Activated CD4-positive, alpha-beta T cell treated with anti-CD3 and anti-CD28 coated beads, Interleukin-2, amount 10 ng/mL, durations not matched to agents 24 days and 14 days (primary cell): ENCODE measurements at regions not wholly inside any gene's neighbourhood (a gene's known extent, or its start where the extent isn't known, plus 50 kb on each side); places are given as distances from the start of the nearest gene placed in this dataset.
"Not testable (repeated sequence)": the region's sequence is repeated elsewhere in the genome, so short reads cannot be mapped to it uniquely, and the experiment has no call there.

ENCODE experiments used
- DNase-seq: peaks from one replicate; pipeline ENCODE4 v3.0.0; 2022
- H3K27ac Mint-ChIP-seq: one replicate; pipeline ENCODE4 v1.8.0; 2022; ENCODE audit warnings: mild to moderate bottlenecking, mixed read lengths
- H3K27me3 Mint-ChIP-seq: one replicate; pipeline ENCODE4 v1.8.0; 2022; ENCODE audit warnings: mixed read lengths
- H3K36me3 Mint-ChIP-seq: one replicate; pipeline ENCODE4 v1.8.0; 2022; ENCODE audit warnings: low read depth, mild to moderate bottlenecking, mixed read lengths
- H3K4me1 Mint-ChIP-seq: one replicate; pipeline ENCODE4 v1.8.0; 2021; ENCODE audit warnings: mixed read lengths
- H3K4me3 Mint-ChIP-seq: one replicate; pipeline ENCODE4 v1.8.0; 2022; ENCODE audit warnings: mild to moderate bottlenecking, moderate library complexity, mixed read lengths
- H3K9me3 Mint-ChIP-seq: one replicate; pipeline ENCODE4 v1.8.0; 2021; ENCODE audit warnings: mixed read lengths
- intact Hi-C: fragments of 100-400 bp; cut with micrococcal nuclease; formaldehyde crosslinking; loops from one replicate; pipeline ENCODE4 v1.15.1; 2023

DNA sequence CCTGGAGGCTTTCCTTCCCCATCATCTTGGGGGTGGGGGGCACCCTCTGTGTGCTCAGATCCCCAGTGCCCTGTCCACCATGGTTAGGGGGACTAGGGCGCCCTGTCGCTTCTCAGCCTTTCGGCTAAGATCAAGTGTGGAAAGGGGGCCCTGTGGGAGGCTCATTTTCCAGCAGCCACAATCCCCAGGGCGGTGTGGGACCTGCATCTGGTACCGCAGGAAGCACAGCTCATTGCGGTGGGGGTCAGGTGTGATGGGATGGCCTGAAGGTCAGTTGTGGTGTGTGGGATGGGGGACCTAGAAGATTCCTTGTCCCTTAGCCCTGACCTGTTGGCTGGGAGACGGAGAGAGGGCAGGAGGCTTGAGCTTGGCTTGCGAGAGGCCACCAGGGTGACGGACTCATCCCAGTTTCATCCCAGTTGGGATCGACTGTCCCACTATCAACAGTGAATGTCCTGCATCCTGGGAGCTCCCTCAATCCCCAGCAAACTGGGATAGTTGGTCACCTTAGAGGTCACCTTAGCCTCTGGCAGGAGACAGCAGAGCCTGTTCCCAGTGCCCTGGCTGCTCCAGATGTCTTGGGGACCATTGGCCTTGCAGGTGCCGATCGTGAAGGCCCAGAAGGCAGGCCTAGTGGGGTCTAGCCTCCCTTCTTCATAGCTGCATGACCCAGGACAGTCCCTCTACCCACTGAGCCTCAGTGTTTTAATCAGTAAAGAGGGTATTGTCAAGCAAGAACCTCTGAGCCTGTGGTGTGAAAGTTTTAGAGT lies 64.5 kb upstream of the PMEPA1 start:
- no peak overlapping the region for H3K27ac Mint-ChIP-seq
- intact Hi-C loops: loop anchor here (10.0 kb wide), 1 partner anchor 1379 kb away; the partner anchor contains the start of genes AURKA and CSTF1

DNA sequence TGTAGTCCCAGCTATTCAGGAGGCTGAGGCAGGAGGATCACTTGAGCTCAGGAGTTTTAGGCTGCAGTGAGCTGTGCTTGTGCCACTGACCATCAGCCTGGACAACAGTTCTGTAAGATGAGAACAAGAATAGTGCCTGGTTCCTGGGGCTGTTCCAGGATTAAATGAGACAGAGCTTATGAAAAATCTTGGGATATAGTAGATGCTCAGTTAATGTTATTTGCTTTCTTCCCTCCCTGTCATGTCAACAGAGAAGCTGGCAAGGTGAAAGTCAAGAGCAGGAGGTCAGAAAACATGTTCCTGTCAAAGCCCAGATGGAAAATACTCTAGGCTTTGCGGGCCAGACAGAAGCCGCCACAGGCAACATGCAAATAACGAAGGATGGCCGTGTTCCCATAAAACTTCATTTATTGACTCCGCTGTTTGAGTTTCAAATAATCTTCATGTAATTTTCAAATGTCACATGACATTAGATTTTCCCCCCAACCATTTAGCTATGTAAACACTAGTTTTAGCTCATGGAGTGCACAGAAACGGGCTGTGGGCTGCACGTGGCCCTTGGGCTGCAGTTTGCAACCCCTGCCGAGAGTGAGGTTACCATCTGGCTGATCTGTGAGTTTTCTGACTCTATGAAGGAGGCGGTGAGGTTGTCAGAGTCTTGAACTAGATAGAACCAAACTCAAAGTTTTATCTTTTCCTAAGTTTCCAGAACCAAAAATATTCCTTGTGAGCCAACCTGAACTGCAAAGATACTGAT lies 63.4 kb upstream of the PMEPA1 start:
- H3K9me3 Mint-ChIP-seq: no peaks in the 10 kb centered on the region
- peaks cover 2% of the 10 kb centered on the region for H3K4me1 Mint-ChIP-seq
- no peak overlapping the region for H3K4me3 Mint-ChIP-seq
- peaks cover 14% of the 10 kb centered on the region for H3K27me3 Mint-ChIP-seq
- DNase-seq: no peak
- intact Hi-C loops: loop anchor here (10.0 kb wide), 1 partner anchor 1378 kb away; the partner anchor contains the start of genes AURKA and CSTF1
- H3K27ac Mint-ChIP-seq: no peak overlapping the region
- H3K36me3 Mint-ChIP-seq: no peaks in the 10 kb centered on the region

More for the DNA sequence above, 64.5 kb upstream of the PMEPA1 start:
- no peak overlapping the region for H3K4me3 Mint-ChIP-seq
- H3K36me3 Mint-ChIP-seq: no peaks in the 10 kb centered on the region
- peaks cover 11% of the 10 kb centered on the region for H3K27me3 Mint-ChIP-seq
- H3K9me3 Mint-ChIP-seq: no peaks in the 10 kb centered on the region
- H3K4me1 Mint-ChIP-seq: peaks cover 2% of the 10 kb centered on the region
- no peak for DNase-seq

DNA sequence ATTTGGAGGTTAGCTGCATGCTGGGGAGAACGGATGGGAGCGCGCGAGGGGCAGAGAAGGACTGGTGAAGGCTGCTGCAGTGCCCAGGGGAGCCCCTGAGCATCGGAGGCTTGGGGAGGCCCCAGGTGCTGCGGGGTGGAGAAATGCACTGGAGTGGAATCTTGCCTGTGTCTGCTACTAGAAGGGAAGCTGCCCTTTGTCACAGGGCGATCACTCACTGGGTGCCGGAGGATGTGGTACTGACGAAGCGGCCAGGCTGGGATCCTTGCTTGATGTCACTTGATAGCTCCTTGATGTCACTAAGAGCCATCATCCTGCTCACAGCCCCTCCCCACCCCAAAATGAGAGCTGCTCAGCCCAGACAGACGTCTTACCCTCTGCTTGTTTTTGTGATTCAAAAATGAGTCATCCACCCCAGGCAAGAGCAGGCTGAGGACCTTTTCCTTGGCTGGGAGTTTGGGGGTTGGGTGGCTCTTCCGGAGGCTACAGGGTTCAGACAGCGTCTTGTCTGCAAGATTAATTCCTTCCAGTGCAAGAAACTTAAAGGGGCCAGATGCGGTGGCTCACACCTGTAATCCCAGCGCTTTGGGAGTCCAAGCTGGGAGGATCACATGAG lies 62.6 kb upstream of the PMEPA1 start:
- H3K4me3 Mint-ChIP-seq: no peak overlapping the region
- no peaks in the 10 kb centered on the region for H3K9me3 Mint-ChIP-seq
- DNase-seq: peak; percentile 70
- peaks cover 2% of the 10 kb centered on the region for H3K4me1 Mint-ChIP-seq
- H3K27ac Mint-ChIP-seq: no peak overlapping the region
- intact Hi-C loops: loop anchor here (10.0 kb wide), 1 partner anchor 1378 kb away; the partner anchor contains the start of genes AURKA and CSTF1
- peaks cover 16% of the 10 kb centered on the region for H3K27me3 Mint-ChIP-seq
- no peaks in the 10 kb centered on the region for H3K36me3 Mint-ChIP-seq

DNA sequence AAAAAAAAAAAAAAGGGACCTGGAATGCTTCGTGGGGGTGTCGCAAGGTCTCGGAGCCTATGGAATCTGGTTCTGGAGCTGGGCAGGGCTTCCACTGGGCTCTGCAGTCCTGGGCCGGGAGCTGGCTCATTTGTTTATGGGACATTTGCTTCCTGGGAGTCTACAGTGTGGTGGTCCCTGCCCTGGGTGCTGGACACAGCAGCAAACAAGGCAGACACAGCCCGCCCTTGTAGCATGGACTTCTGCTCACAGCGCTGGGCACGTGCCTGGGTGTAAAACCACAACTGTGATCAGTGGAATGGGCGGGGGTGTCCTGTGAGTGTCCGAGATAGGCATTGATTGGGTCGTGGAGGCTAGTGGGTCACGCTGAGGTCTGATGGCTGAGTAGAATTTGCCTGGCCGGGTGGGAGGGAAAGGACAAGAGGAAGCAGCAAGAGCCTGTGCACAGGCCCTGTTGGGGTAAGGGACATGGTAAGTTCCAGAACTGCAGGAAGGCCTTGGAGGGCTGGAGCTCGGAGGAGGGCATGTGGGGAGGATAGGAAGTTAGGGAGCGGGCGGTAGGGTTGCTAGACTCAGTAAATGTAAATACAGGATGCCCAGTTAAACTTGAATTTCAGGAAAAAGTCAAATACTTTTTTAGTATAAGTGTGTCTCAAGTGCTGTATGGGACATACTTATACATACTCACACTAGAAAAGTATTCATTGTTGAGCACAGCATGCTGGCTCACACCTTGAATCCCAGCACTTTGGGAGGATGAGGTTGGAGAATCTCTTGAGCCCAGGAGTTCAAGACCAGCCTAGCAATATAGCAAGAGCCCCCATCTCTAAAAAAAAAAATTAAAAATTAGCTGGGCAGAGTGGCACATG lies 61.3 kb upstream of the PMEPA1 start:
- no peaks in the 10 kb centered on the region for H3K9me3 Mint-ChIP-seq
- intact Hi-C loops: loop anchor here (10.0 kb wide), 1 partner anchor 1376 kb away; the partner anchor contains the start of genes AURKA and CSTF1
- no peaks in the 10 kb centered on the region for H3K36me3 Mint-ChIP-seq
- DNase-seq: no peak
- H3K4me3 Mint-ChIP-seq: no peak overlapping the region
- H3K4me1 Mint-ChIP-seq: peaks cover 2% of the 10 kb centered on the region
- H3K27me3 Mint-ChIP-seq: peaks cover 14% of the 10 kb centered on the region
- no peak overlapping the region for H3K27ac Mint-ChIP-seq

DNA sequence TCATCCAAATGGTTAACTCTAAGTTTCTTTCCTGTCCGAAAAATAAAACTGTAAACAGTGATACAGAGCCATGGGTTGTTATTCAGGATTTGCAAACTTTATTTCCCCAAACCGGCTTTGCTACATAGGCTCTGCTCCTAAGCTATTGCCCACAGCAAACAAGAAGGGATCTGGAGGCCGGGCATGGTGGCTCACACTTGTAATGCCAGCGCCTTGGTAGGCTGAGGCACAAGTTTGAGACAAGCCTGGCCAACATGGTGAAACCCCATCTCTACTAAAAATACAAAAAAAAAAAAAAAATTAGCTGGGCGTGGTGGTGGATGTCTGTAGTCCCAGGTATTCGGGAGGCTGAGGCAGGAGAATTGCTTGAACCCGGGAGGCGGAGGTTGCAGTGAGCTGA lies 60.6 kb upstream of the PMEPA1 start:
- not testable (repeated sequence) for H3K9me3 Mint-ChIP-seq, H3K4me3 Mint-ChIP-seq, DNase-seq, H3K27ac Mint-ChIP-seq, H3K36me3 Mint-ChIP-seq, H3K4me1 Mint-ChIP-seq
- H3K27me3 Mint-ChIP-seq: peaks cover 12% of the 10 kb centered on the region
- intact Hi-C loops: loop anchor here (10.0 kb wide), 1 partner anchor 1376 kb away; the partner anchor contains the start of genes AURKA and CSTF1

DNA sequence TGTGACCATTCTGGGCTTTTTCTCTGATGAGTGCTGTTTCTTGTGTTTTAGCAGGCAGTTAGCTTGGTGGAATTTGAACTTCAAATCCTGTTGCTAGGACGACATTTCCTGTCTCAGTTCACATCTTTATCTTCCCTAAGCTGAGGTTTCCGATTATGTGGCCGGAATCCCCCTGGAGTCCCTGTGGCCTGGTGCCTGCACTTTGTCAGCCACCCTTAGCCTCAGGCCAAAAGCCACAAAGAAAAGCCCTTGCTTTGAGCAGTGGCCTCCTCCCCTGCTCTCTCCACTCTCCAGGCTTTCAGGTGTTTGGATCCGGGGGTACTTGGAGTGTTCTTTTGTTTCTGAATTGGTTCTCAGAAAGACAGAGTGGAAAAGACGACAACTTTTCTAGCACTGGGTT lies 59.9 kb upstream of the PMEPA1 start:
- intact Hi-C loops: loop anchor here (10.0 kb wide), 1 partner anchor 1375 kb away; the partner anchor contains the start of genes AURKA and CSTF1
- no peak for DNase-seq
- Mint-ChIP-seq H3K4me3 (no peak overlapping the region), H3K27me3 (peaks cover 10% of the 10 kb centered on the region), H3K4me1 (peaks cover 2% of the 10 kb centered on the region), H3K9me3 (no peaks in the 10 kb centered on the region), H3K36me3 (no peaks in the 10 kb centered on the region), H3K27ac (no peak overlapping the region)

DNA sequence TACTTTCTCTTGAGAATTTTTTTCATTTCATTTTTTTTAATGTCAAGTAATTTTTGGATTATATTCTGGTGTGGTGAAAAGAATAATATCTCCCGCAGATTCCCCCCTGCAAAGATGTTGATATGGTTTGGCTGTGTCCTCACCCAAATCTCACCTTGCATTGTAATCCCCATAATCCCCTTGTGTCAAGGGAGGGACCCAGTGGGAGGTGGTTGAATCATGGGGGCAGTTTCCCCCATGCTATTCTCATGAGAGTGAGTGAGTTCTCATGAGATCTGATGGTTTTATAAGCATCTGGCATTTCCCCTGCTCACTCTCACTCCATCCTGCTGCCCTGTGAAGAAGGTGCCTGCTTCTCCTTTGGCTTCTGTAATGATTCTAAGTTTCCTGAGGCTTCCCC lies 58.7 kb upstream of the PMEPA1 start:
- peaks cover 2% of the 10 kb centered on the region for H3K4me1 Mint-ChIP-seq
- DNase-seq: no peak
- H3K27ac Mint-ChIP-seq: no peak overlapping the region
- intact Hi-C loops: no loop called here
- H3K9me3 Mint-ChIP-seq: no peaks in the 10 kb centered on the region
- no peaks in the 10 kb centered on the region for H3K36me3 Mint-ChIP-seq
- no peak overlapping the region for H3K4me3 Mint-ChIP-seq
- H3K27me3 Mint-ChIP-seq: peaks cover 13% of the 10 kb centered on the region

DNA sequence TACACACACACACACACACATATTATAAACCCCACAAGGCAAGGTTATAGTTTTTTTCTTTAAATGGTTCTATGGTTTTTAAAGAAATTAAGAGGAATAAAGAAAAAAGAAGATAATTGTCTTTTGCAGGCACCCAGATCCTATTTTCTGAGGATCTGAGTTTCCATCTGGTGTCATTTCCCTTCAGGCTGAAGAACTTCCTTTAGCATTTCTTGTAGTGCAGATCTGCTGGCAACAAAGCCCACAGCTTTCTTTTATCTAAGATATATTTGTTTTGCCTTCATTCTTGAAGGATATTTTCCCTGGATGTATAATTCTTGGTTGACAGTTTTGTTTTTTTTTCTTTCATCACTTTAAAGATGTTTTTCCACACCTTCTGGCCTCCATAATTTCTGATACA lies 57.6 kb upstream of the PMEPA1 start:
- no peaks in the 10 kb centered on the region for H3K4me1 Mint-ChIP-seq

DNA sequence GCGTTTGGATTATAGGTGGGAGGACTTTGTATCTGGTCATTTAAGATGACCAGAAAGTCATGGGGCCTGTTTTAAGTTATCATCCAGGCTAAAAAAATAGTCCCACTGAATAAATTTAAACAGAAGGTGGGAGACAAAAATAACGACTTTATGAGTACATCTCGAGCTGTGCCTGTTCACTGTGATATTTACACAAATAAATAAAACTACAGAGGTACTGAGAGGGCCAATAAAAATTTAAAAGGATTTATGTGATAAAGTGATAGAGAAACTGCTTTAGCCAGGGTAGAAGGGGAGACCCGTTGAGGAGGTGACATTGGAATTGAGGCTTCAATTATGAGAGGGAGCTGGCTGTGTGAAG lies 53.4 kb upstream of the PMEPA1 start:
- no peak for DNase-seq
- H3K27me3 Mint-ChIP-seq: peaks cover 10% of the 10 kb centered on the region
- H3K4me3 Mint-ChIP-seq: no peak overlapping the region
- intact Hi-C loops: no loop called here
- H3K36me3 Mint-ChIP-seq: no peaks in the 10 kb centered on the region
- H3K4me1 Mint-ChIP-seq: no peaks in the 10 kb centered on the region
- H3K9me3 Mint-ChIP-seq: no peaks in the 10 kb centered on the region
- H3K27ac Mint-ChIP-seq: no peak overlapping the region

More for the DNA sequence above, 57.6 kb upstream of the PMEPA1 start:
- Mint-ChIP-seq H3K9me3 (no peaks in the 10 kb centered on the region), H3K27me3 (peaks cover 13% of the 10 kb centered on the region), H3K36me3 (no peaks in the 10 kb centered on the region), H3K27ac (no peak overlapping the region), H3K4me3 (no peak overlapping the region)
- no peak for DNase-seq
- intact Hi-C loops: no loop called here

DNA sequence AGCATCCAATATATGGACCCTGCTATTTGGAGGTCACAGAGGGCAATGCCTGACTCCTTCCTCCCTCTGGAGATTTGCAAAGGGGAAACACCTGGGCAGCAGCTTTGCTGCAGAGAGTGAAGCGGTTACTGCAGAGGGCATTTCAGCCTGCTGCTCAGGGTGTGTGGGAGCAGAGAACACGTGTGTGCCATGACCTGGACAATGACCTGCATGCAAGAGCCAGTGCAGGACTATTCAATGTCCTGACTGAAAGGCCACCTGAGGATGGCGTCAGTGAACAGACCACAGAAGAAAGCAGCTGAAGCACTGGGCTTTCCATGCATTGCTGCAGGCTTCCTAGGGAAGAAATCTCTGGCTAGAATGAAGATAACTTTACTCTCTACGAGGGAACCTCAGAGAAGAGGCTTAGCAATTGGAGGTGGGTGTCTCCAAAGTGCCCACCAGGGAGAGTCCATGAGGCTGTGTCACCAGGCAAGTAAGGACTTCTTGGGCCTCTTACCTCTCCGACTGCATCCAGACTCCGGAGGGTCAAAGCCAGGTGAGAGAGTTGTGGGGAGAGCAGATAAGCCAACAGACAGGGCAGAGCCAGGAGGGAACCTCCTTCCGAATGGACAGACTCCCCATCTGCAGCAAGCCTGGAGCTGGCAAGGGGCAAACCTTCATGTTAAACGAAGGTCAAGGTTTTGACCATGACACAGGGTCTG lies 52.9 kb upstream of the PMEPA1 start:
- Mint-ChIP-seq H3K27ac (no peak overlapping the region), H3K9me3 (no peaks in the 10 kb centered on the region), H3K36me3 (no peaks in the 10 kb centered on the region), H3K4me3 (no peak overlapping the region), H3K4me1 (no peaks in the 10 kb centered on the region), H3K27me3 (peaks cover 6% of the 10 kb centered on the region)
- DNase-seq: no peak
- intact Hi-C loops: no loop called here

DNA sequence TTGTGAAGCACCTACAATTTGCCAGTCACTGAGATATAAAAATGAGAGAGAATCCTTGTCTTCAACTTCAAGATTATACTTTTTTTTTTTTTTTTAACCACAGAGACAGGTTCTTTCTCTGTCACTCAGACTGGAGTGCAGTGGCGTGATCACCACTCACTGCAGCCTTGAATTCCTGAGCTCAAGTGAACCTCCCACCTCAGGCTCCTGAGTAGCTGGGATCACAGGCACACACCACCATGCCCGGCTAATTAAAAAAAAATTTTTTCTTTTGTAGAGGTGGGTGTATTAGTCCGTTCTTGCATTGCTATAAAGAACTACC lies 51.6 kb upstream of the PMEPA1 start:
- H3K4me3 Mint-ChIP-seq: no peak overlapping the region
- H3K27me3 Mint-ChIP-seq: peaks cover 4% of the 10 kb centered on the region

DNA sequence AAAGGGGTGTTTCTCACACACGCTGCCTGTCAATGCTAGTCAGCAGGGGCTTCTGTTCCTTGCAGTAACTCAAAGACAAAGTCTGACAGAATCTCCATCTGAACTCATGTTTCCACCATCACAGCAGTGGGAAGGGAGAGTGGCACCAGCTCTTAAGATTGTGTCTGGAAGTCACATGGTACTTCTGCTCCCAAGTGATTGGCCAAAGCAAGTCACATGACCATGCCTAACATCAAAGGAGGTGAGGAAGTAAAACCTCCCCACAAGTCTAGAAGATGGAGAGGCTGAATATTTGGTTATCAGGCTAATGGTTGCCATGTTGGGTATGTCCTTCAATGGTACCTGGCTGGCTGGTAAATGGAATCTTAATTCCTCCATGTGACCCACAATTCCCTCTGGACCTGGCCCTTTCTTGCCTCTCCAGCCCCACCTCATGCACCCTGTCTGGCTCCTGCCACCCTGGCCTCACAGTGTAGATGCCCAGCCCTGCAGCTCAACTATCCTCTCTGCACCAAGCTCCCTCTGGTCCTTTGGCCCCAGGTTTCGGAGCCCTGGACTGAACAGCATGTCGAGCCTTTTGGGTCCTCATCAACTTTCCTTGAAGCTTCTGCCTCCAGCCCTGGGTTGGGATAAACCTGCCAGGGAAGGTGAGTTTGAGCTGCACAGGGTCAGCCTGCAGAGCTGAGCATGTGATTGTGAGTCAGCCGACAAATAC lies 51.0 kb upstream of the PMEPA1 start:
- H3K36me3 Mint-ChIP-seq: no peaks in the 10 kb centered on the region
- intact Hi-C loops: no loop called here
- no peaks in the 10 kb centered on the region for H3K9me3 Mint-ChIP-seq
- no peak overlapping the region for H3K27ac Mint-ChIP-seq
- H3K27me3 Mint-ChIP-seq: peaks cover 4% of the 10 kb centered on the region
- H3K4me1 Mint-ChIP-seq: no peaks in the 10 kb centered on the region
- no peak overlapping the region for H3K4me3 Mint-ChIP-seq
- no peak for DNase-seq

More for the DNA sequence above, 51.6 kb upstream of the PMEPA1 start:
- Mint-ChIP-seq H3K4me1 (no peaks in the 10 kb centered on the region), H3K9me3 (no peaks in the 10 kb centered on the region), H3K27ac (no peak overlapping the region), H3K36me3 (no peaks in the 10 kb centered on the region)
- no peak for DNase-seq
- intact Hi-C loops: no loop called here
